ENCODE measurements at regions not wholly inside any gene's neighbourhood (a gene's known extent, or its start where the extent isn't known, plus 50 kb on each side); places are given as distances from the start of the nearest gene placed in this dataset.
A peak's percentile ranks its signal among the peaks of the same experiment; 100 is the strongest.

DNA sequence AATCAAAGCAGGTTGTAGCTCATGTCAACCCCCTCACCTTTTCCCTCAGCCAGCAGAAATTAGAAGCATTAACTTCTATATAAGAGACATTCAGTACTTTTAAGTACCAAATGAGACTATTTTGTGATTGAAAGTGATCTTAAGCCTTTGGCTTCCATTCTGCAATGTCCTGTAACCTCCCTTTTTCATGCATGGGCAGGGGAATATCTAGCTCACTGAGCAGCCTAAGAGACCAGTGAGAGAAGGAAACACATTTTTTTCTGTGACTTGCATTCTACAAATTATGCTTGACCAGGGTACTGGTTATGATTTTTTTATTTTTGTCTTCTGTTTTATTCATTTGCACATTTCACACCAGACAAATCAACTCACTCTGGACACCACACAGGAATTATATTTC, 369.6 kb downstream of the KCTD12 start:
- intact Hi-C loops (cut with micrococcal nuclease; ENCODE audit: unreplicated experiment), result no loop called here
- no peaks in the 10 kb centered on the region for H3K9me3 ChIP-seq (ENCODE audit: low read depth, low read length, poor library complexity, severe bottlenecking)
- no peak overlapping the region for H3K4me3 ChIP-seq (ENCODE audit: low read depth, low read length, poor library complexity, severe bottlenecking)
- H3K27me3 ChIP-seq (replicated peaks; ENCODE audit: insufficient read depth, low read depth, low read length, poor library complexity), result no peaks in the 10 kb centered on the region
- no peak for TF ChIP-seq EZH2 (IDR thresholded peaks at IDR 0.05; ENCODE audit: borderline replicate concordance, low read depth, low read length, poor library complexity, severe bottlenecking)
- no peak for TF ChIP-seq CTCF (conservative IDR thresholded peaks at IDR 0.05; ENCODE audit: low read depth, low read length)
- POLR2A ChIA-PET (ENCODE audit: low non-redundant PET), result no interaction called here
- no peaks in the 10 kb centered on the region for H3K4me1 ChIP-seq (ENCODE audit: insufficient read depth, low read length, poor library complexity, severe bottlenecking)
- DNase-seq (ENCODE audit: low spot score), result no peak
- CTCF ChIA-PET, result no interaction called here
- no TSS peak for BruUV-seq (replicated peaks)
- no peaks in the 10 kb centered on the region for H3K36me3 ChIP-seq (ENCODE audit: insufficient read depth, low read length, poor library complexity, severe bottlenecking)
- H3K27ac ChIP-seq (ENCODE audit: low read depth, low read length, poor library complexity, severe bottlenecking), result no peak overlapping the region

DNA sequence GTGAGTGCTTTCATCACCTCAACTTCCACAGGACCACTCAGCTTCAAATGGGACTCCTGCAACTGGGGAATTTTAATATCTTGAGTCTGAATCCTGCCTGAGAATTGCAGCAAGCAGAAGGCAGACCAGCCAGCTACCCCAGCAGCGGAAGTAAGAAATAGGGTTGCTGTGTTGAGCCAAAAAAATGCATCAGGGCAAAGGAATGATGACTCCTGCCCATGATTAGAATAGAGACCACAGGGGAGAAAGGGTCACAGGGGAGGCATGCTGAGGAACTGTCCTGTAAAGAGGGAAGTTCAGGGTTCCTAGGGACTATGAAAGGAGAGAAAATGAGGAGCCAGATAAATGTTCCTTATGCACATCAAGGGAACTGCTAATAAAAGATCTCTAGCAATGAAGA, 370.2 kb downstream of the KCTD12 start:
- Histone ChIP-seq H3K36me3 (ENCODE audit: insufficient read depth, low read length, poor library complexity, severe bottlenecking) (no peaks in the 10 kb centered on the region), H3K27me3 (replicated peaks; ENCODE audit: insufficient read depth, low read depth, low read length, poor library complexity) (peaks cover 3% of the 10 kb centered on the region), H3K27ac (ENCODE audit: low read depth, low read length, poor library complexity, severe bottlenecking) (no peak overlapping the region), H3K9me3 (ENCODE audit: low read depth, low read length, poor library complexity, severe bottlenecking) (no peaks in the 10 kb centered on the region), H3K4me1 (ENCODE audit: insufficient read depth, low read length, poor library complexity, severe bottlenecking) (no peaks in the 10 kb centered on the region), H3K4me3 (ENCODE audit: low read depth, low read length, poor library complexity, severe bottlenecking) (no peak overlapping the region)
- no TSS peak for BruUV-seq (replicated peaks)
- no peak for DNase-seq (ENCODE audit: low spot score)
- TF ChIP-seq CTCF (conservative IDR thresholded peaks at IDR 0.05; ENCODE audit: low read depth, low read length) (no peak), EZH2 (IDR thresholded peaks at IDR 0.05; ENCODE audit: borderline replicate concordance, low read depth, low read length, poor library complexity, severe bottlenecking) (no peak)
- ChIA-PET CTCF (no interaction called here), POLR2A (ENCODE audit: low non-redundant PET) (no interaction called here)
- intact Hi-C loops (cut with micrococcal nuclease; ENCODE audit: unreplicated experiment), result no loop called here

GRCh38 chr13:76512721-76513145, 373.5 kb downstream of the KCTD12 start:
- POLR2A ChIA-PET (ENCODE audit: low non-redundant PET), result no interaction called here

More at GRCh38 chr13:76512721-76513145, 373.5 kb downstream of the KCTD12 start:
- H3K27ac ChIP-seq (ENCODE audit: low read depth, low read length, poor library complexity, severe bottlenecking), result no peak overlapping the region
- H3K9me3 ChIP-seq (ENCODE audit: low read depth, low read length, poor library complexity, severe bottlenecking), result no peaks in the 10 kb centered on the region
- no TSS peak for BruUV-seq (replicated peaks)
- no peak overlapping the region for H3K4me3 ChIP-seq (ENCODE audit: low read depth, low read length, poor library complexity, severe bottlenecking)
- H3K27me3 ChIP-seq (replicated peaks; ENCODE audit: insufficient read depth, low read depth, low read length, poor library complexity), result peaks cover 3% of the 10 kb centered on the region
- peak; percentile 11 for DNase-seq (ENCODE audit: low spot score)
- intact Hi-C loops (cut with micrococcal nuclease; ENCODE audit: unreplicated experiment), result no loop called here
- H3K36me3 ChIP-seq (ENCODE audit: insufficient read depth, low read length, poor library complexity, severe bottlenecking), result no peaks in the 10 kb centered on the region
- no peak for TF ChIP-seq EZH2 (IDR thresholded peaks at IDR 0.05; ENCODE audit: borderline replicate concordance, low read depth, low read length, poor library complexity, severe bottlenecking)
- no peak for TF ChIP-seq CTCF (conservative IDR thresholded peaks at IDR 0.05; ENCODE audit: low read depth, low read length)
- CTCF ChIA-PET, result no interaction called here
- no peaks in the 10 kb centered on the region for H3K4me1 ChIP-seq (ENCODE audit: insufficient read depth, low read length, poor library complexity, severe bottlenecking)

Measured in A673 (cell line).